ENCODE measurements at regions not wholly inside any gene's neighbourhood (a gene's known extent, or its start where the extent isn't known, plus 50 kb on each side); places are given as distances from the start of the nearest gene placed in this dataset.

DNA sequence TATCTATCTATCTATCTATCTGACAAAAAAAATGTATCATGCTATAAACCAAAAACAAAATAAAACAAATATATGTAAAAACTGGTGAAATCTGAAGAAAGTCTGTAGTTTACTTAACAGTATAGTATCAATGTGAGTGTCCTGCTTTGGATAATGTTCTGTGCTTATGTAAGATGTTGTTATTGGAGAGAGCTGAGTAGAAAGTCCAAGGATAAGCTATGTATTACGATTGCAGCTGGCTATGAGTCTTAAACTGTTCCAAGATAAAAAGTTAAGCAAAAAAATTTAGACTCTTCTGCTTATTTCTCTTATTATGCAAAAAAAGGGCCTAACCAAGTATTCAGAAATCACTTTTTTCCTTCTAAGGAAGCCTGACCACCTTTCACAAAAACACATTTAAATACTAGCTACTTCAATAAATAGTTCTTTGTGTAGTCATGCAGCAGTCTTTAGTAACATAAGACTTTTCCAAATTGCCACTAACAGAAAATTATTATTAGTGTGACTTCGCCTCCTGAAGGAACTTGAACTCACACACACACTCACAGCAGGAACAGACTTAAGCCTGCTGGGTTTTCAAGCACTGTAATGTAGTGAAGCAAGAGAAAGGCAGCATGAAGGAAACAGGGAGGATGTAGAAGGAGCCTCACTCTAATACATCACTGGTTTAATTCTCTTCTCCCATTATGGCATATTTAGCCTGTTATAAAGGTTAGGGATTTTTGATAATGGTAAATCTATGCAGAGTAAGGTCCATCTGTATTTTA is 265.8 kb upstream of the GJE1 start:
- Histone ChIP-seq H3K4me3 (no peak overlapping the region), H3K9ac (no peak overlapping the region), H2AFZ (replicated peaks) (no peak overlapping the region), H3K9me3 (ENCODE audit: low read depth) (no peaks in the 10 kb centered on the region), H3K27me3 (no peaks in the 10 kb centered on the region), H3K4me2 (no peak overlapping the region), H3K79me2 (ENCODE audit: low read depth) (no peaks in the 10 kb centered on the region), H3K27ac (no peak overlapping the region), H3F3A (ENCODE audit: low read depth) (no peaks in the 10 kb centered on the region), H3K4me1 (peaks cover 10% of the 10 kb centered on the region), H4K20me1 (ENCODE audit: low read depth) (no peaks in the 10 kb centered on the region), H3K36me3 (no peaks in the 10 kb centered on the region)
- DNase-seq (ENCODE audit: low spot score) = no peak
- Mint-ChIP-seq H3K9me3 (no peaks in the 10 kb centered on the region), H3K27me3 (ENCODE audit: insufficient read depth, low read depth) (no peaks in the 10 kb centered on the region), H3K4me1 (peaks cover 8% of the 10 kb centered on the region), H3K27ac (no peak overlapping the region), H3K4me3 (no peak overlapping the region), H3K36me3 (no peaks in the 10 kb centered on the region)
- TF ChIP-seq, protein P1, sequence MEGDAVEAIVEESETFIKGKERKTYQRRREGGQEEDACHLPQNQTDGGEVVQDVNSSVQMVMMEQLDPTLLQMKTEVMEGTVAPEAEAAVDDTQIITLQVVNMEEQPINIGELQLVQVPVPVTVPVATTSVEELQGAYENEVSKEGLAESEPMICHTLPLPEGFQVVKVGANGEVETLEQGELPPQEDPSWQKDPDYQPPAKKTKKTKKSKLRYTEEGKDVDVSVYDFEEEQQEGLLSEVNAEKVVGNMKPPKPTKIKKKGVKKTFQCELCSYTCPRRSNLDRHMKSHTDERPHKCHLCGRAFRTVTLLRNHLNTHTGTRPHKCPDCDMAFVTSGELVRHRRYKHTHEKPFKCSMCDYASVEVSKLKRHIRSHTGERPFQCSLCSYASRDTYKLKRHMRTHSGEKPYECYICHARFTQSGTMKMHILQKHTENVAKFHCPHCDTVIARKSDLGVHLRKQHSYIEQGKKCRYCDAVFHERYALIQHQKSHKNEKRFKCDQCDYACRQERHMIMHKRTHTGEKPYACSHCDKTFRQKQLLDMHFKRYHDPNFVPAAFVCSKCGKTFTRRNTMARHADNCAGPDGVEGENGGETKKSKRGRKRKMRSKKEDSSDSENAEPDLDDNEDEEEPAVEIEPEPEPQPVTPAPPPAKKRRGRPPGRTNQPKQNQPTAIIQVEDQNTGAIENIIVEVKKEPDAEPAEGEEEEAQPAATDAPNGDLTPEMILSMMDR (IDR thresholded peaks at IDR 0.05) = no peak
- TF ChIP-seq EZH2 (IDR thresholded peaks at IDR 0.05) (no peak), EZH2phosphoT487 (IDR thresholded peaks at IDR 0.05) (no peak)

DNA sequence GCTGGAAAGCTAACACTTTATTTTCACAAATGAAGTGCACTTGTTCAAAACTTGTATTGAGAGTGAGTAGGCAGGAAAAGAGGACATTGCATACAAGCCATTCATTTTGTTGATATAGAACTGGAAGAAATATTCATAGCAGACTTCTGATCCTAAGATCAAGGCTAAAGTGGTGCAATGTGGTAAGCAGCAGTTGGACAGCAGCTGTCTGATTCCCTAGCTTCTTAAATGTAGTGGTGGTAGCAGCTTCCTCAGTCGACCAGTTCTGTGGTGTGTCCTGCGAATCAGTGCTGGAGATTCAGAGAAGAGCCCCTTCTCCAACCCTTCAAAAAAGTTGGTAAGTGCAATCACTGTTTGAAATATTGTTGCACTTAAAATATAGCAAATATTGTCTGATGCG is 281.7 kb upstream of the GJE1 start:
- Mint-ChIP-seq H3K36me3 (no peaks in the 10 kb centered on the region), H3K9me3 (no peaks in the 10 kb centered on the region)
- no peak for DNase-seq (ENCODE audit: low spot score)

DNA sequence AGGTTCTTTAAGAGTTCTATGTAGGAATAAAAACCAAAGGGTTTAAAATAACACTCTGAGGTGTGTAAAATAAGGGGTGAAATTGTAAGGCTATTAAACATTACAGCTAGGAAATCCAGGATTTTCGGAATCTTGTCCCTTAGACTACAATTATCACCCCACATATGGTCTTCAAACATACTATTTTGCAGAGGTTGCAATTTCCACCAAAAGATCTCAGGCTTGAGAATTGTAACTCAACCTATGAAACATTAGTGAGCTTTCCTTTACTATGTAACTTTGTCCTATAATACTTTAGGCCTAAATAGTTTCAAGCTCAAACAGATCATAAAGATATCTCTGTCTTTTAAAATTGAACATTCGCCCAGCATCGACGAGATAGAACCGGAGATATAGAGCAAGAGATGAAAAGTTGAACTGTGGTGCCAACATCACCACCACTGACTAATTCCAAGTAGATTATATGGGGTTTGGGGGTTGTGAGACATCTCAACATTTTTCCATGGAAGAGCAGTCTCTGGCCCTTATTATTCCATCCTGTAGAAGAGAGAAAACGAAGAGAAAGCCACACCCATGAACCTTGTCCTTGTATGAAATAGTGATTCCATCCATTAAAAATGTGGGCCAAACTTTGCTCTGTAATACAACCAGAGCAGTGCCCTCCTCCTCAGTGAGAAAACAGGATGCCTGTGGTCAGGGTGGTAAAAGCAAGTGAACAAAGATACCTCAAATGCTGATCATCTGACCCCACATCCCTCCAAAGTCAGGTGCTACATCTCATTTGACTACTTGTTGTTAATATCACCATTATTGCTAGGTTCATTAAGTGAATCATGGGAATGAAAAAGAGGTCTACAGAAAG is 284.5 kb upstream of the GJE1 start:
- Mint-ChIP-seq H3K27me3 (ENCODE audit: insufficient read depth, low read depth) (no peaks in the 10 kb centered on the region), H3K36me3 (no peaks in the 10 kb centered on the region), H3K4me1 (peaks cover 2% of the 10 kb centered on the region), H3K4me3 (no peak overlapping the region), H3K27ac (no peak overlapping the region), H3K9me3 (no peaks in the 10 kb centered on the region)
- H3K4me1 ChIP-seq = peaks cover 7% of the 10 kb centered on the region
- H3K9ac ChIP-seq = no peak overlapping the region
- no peaks in the 10 kb centered on the region for H3K36me3 ChIP-seq
- no peaks in the 10 kb centered on the region for H3F3A ChIP-seq (ENCODE audit: low read depth)
- H2AFZ ChIP-seq (replicated peaks) = no peak overlapping the region
- H3K27me3 ChIP-seq = no peaks in the 10 kb centered on the region
- no peak for DNase-seq (ENCODE audit: low spot score)
- no peak overlapping the region for H3K4me3 ChIP-seq
- TF ChIP-seq EZH2phosphoT487 (IDR thresholded peaks at IDR 0.05) = no peak
- H3K27ac ChIP-seq = no peak overlapping the region
- H3K79me2 ChIP-seq (ENCODE audit: low read depth) = no peaks in the 10 kb centered on the region
- H3K9me3 ChIP-seq (ENCODE audit: low read depth) = no peaks in the 10 kb centered on the region
- H3K4me2 ChIP-seq = no peak overlapping the region
- H4K20me1 ChIP-seq (ENCODE audit: low read depth) = no peaks in the 10 kb centered on the region

More for the DNA sequence above, 281.7 kb upstream of the GJE1 start:
- H3K27ac ChIP-seq = no peak overlapping the region
- no peak overlapping the region for H3K4me3 ChIP-seq
- H3K79me2 ChIP-seq (ENCODE audit: low read depth) = no peaks in the 10 kb centered on the region
- H2AFZ ChIP-seq (replicated peaks) = no peak overlapping the region
- H3K36me3 ChIP-seq = no peaks in the 10 kb centered on the region
- H3K4me2 ChIP-seq = no peak overlapping the region
- no peaks in the 10 kb centered on the region for H3K4me1 ChIP-seq
- H4K20me1 ChIP-seq (ENCODE audit: low read depth) = no peaks in the 10 kb centered on the region
- H3K9me3 ChIP-seq (ENCODE audit: low read depth) = no peaks in the 10 kb centered on the region
- no peaks in the 10 kb centered on the region for H3K27me3 Mint-ChIP-seq (ENCODE audit: insufficient read depth, low read depth)
- no peak overlapping the region for H3K9ac ChIP-seq
- H3K27ac Mint-ChIP-seq = no peak overlapping the region
- TF ChIP-seq EZH2 (IDR thresholded peaks at IDR 0.05) = no peak
- TF ChIP-seq EZH2phosphoT487 (IDR thresholded peaks at IDR 0.05) = no peak
- TF ChIP-seq, protein P1 (IDR thresholded peaks at IDR 0.05) = no peak
- no peak overlapping the region for H3K4me3 Mint-ChIP-seq
- H3K4me1 Mint-ChIP-seq = no peaks in the 10 kb centered on the region
- H3F3A ChIP-seq (ENCODE audit: low read depth) = no peaks in the 10 kb centered on the region
- H3K27me3 ChIP-seq = no peaks in the 10 kb centered on the region
